HCEC 1CT (cell line): ENCODE measurements at regions not wholly inside any gene's neighbourhood (a gene's known extent, or its start where the extent isn't known, plus 50 kb on each side); places are given as distances from the start of the nearest gene placed in this dataset.

Source experiments
- DNase-seq: peaks from one replicate; pipeline ENCODE4 v3.0.0-alpha.2; 2017

GRCh38 chr10:83165265-83165664, 974.0 kb upstream of the GHITM start:
- DNase-seq, result no peak

- DNase-seq, result no peak
These were observed 973.0 kb upstream of the GHITM start for GRCh38 chr10:83166344-83166743.

- no peak for DNase-seq
These were observed 972.2 kb upstream of the GHITM start for GRCh38 chr10:83167081-83167480.

- DNase-seq, result no peak
These were observed 962.4 kb upstream of the GHITM start for GRCh38 chr10:83176901-83177300.

GRCh38 chr10:83178526-83178925, 960.8 kb upstream of the GHITM start:
- no peak for DNase-seq

- no peak for DNase-seq
These were observed 959.9 kb upstream of the GHITM start for GRCh38 chr10:83179371-83179770.

- DNase-seq, result no peak
These were observed 957.2 kb upstream of the GHITM start for GRCh38 chr10:83182076-83182475.

GRCh38 chr10:83184641-83185040, 954.7 kb upstream of the GHITM start:
- DNase-seq, result no peak

GRCh38 chr10:83190614-83191013, 948.7 kb upstream of the GHITM start:
- DNase-seq, result no peak

GRCh38 chr10:83193026-83193425, 946.3 kb upstream of the GHITM start:
- DNase-seq, result no peak

GRCh38 chr10:83195021-83195420, 944.3 kb upstream of the GHITM start:
- DNase-seq, result no peak

GRCh38 chr10:83199374-83199773, 939.9 kb upstream of the GHITM start:
- no peak for DNase-seq

GRCh38 chr10:83205861-83206260, 933.4 kb upstream of the GHITM start:
- no peak for DNase-seq

GRCh38 chr10:83212632-83213334, 926.5 kb upstream of the GHITM start:
- no peak for DNase-seq

- DNase-seq, result no peak
These were observed 925.2 kb upstream of the GHITM start for GRCh38 chr10:83214136-83214535.

- no peak for DNase-seq
These were observed 921.1 kb upstream of the GHITM start for GRCh38 chr10:83218205-83218604.

- no peak for DNase-seq
These were observed 917.0 kb upstream of the GHITM start for GRCh38 chr10:83222300-83222699.

GRCh38 chr10:83222832-83223742, 916.2 kb upstream of the GHITM start:
- no peak for DNase-seq

- no peak for DNase-seq
These were observed 913.5 kb upstream of the GHITM start for GRCh38 chr10:83225781-83226180.

- no peak for DNase-seq
These were observed 909.3 kb upstream of the GHITM start for GRCh38 chr10:83229991-83230390.

- DNase-seq, result no peak
These were observed 905.6 kb upstream of the GHITM start for GRCh38 chr10:83233691-83234090.

- no peak for DNase-seq
These were observed 891.1 kb upstream of the GHITM start for GRCh38 chr10:83248106-83248631.

- no peak for DNase-seq
These were observed 888.9 kb upstream of the GHITM start for GRCh38 chr10:83250396-83250795.

GRCh38 chr10:83252169-83252568, 887.1 kb upstream of the GHITM start:
- no peak for DNase-seq
